ENCODE measurements at regions not wholly inside any gene's neighbourhood (a gene's known extent, or its start where the extent isn't known, plus 50 kb on each side); places are given as distances from the start of the nearest gene placed in this dataset.
"Not testable (repeated sequence)": the region's sequence is repeated elsewhere in the genome, so short reads cannot be mapped to it uniquely, and the experiment has no call there.

- DNase-seq = no peak
Observed at GRCh38 chr1:56257726-56258125, 321.6 kb downstream of the PLPP3 start.

- no peak for DNase-seq
Observed at GRCh38 chr1:56256153-56257000, 323.0 kb downstream of the PLPP3 start.

GRCh38 chr1:56255516-56256152 lies 323.7 kb downstream of the PLPP3 start:
- DNase-seq = no peak

GRCh38 chr1:56254130-56254529 lies 325.2 kb downstream of the PLPP3 start:
- no peak for DNase-seq

- no peak for DNase-seq
Observed at GRCh38 chr1:56250809-56251208, 328.6 kb downstream of the PLPP3 start.

- no peak for DNase-seq
Observed at GRCh38 chr1:56249234-56249633, 330.1 kb downstream of the PLPP3 start.

GRCh38 chr1:56248138-56248537 lies 331.2 kb downstream of the PLPP3 start:
- DNase-seq = no peak

GRCh38 chr1:56246726-56247125 lies 332.6 kb downstream of the PLPP3 start:
- DNase-seq = not testable (repeated sequence)

GRCh38 chr1:56240400-56240799 lies 339.0 kb downstream of the PLPP3 start:
- no peak for DNase-seq

GRCh38 chr1:56237491-56238064 lies 341.8 kb downstream of the PLPP3 start:
- no peak for DNase-seq

- no peak for DNase-seq
Observed at GRCh38 chr1:56236688-56237087, 342.7 kb downstream of the PLPP3 start.

- no peak for DNase-seq
Observed at GRCh38 chr1:56235909-56236510, 343.4 kb downstream of the PLPP3 start.

- no peak for DNase-seq
Observed at GRCh38 chr1:56229186-56229585, 350.2 kb downstream of the PLPP3 start.

GRCh38 chr1:56227886-56228285 lies 351.5 kb downstream of the PLPP3 start:
- DNase-seq = no peak

GRCh38 chr1:56227401-56227800 lies 352.0 kb downstream of the PLPP3 start:
- no peak for DNase-seq

GRCh38 chr1:56225964-56226815 lies 353.2 kb downstream of the PLPP3 start:
- DNase-seq = no peak

GRCh38 chr1:56223968-56224367 lies 355.4 kb downstream of the PLPP3 start:
- DNase-seq = no peak

GRCh38 chr1:56222914-56223540 lies 356.3 kb downstream of the PLPP3 start:
- no peak for DNase-seq

GRCh38 chr1:56220021-56220420 lies 359.3 kb downstream of the PLPP3 start:
- DNase-seq = no peak

GRCh38 chr1:56218023-56218422 lies 361.3 kb downstream of the PLPP3 start:
- no peak for DNase-seq

- DNase-seq = no peak
Observed at GRCh38 chr1:56216218-56216617, 363.1 kb downstream of the PLPP3 start.

- DNase-seq = no peak
Observed at GRCh38 chr1:56215771-56216170, 363.6 kb downstream of the PLPP3 start.
